CD4-positive, alpha-beta T cell treated with Interleukin-1 beta for 1 hour (primary cell): ENCODE measurements at regions not wholly inside any gene's neighbourhood (a gene's known extent, or its start where the extent isn't known, plus 50 kb on each side); places are given as distances from the start of the nearest gene placed in this dataset.
"Not testable (repeated sequence)": the region's sequence is repeated elsewhere in the genome, so short reads cannot be mapped to it uniquely, and the experiment has no call there.

ENCODE experiments used
- DNase-seq, 2 donors: peaks; one replicate each; pipeline ENCODE4 v3.0.0-alpha.2; 2020 to 2022

GRCh38 chr6:82741996-82742385 is 323.6 kb downstream of the UBE3D start:
- no peak for DNase-seq

DNA sequence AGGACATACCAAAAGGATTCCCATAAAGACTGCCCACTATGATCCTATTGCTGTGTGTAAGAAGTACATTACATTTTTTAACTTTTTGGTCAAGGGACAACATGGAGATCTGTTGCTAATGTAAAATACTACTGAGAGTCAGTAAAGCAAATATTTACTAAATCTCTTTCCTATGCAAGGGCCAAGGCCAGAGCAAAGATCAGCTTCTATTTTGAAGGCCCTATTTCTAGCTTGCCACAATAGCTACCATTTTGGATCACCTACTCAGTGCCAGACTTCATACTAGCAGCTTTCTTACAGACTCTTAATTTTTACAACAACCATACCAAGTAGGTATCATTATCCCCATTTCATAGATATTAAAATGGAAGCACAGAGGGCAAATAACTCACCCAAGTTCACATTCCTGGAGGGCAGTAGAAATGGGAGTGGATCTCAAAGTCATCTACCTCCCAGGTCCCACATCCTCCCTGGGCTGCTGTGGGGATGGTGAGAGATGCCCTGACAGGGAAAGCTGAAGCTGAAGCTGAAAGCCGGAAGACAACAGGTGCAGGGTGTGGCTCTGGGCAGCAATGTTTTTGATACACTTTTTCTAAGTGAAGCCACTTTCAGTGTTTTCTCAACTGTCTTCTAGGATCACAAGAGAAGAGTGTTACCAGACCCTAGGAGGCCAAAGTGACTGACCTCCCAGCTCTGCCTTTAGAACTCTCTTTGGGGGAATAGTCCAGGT is 321.2 kb downstream of the UBE3D start:
- DNase-seq: no peak

DNA sequence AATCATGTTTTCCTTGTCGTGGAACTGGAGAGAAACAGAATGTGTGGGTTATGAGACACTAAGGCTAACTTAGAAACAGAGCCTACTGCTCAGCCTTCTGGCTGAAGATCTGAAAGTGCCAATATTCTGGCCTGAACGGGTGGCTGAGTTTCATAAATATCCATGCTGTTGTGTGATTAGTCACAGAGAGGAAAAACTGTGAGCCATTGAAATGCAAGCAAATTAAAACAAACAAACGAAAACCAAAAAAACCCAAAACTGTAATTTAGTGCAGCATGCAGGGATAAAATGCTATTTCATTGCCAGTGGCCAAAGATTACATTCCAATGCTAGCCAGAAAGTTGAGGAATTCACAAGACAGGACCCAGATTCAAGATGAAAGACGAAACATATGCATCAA is 315.1 kb downstream of the UBE3D start:
- no peak for DNase-seq

GRCh38 chr6:82751718-82752117 is 313.9 kb downstream of the UBE3D start:
- DNase-seq: no peak

GRCh38 chr6:82761674-82762345 is 303.8 kb downstream of the UBE3D start:
- DNase-seq: no peak

GRCh38 chr6:82766476-82766875 is 299.2 kb downstream of the UBE3D start:
- no peak for DNase-seq

DNA sequence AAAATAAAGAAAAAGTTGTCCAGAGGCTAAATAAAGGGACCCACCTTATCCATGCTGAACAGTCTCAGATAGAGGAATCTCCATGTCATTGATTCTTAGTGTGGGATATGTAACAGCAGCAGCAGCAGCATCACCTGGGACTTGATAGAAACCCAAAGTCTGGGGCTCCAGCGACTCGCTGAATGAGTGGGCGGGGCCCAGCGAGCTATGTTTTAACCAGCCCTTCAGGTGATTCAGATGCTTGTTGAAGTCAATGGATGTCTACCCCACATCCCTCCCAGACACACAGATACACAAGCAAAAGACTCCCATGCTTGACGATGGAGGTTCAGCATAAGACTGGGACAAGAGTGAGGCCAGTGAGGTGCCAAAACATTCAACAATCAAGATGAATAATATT is 298.6 kb downstream of the UBE3D start:
- DNase-seq: no peak

- no peak for DNase-seq
Observed at GRCh38 chr6:82767447-82767846, 298.2 kb downstream of the UBE3D start.

DNA sequence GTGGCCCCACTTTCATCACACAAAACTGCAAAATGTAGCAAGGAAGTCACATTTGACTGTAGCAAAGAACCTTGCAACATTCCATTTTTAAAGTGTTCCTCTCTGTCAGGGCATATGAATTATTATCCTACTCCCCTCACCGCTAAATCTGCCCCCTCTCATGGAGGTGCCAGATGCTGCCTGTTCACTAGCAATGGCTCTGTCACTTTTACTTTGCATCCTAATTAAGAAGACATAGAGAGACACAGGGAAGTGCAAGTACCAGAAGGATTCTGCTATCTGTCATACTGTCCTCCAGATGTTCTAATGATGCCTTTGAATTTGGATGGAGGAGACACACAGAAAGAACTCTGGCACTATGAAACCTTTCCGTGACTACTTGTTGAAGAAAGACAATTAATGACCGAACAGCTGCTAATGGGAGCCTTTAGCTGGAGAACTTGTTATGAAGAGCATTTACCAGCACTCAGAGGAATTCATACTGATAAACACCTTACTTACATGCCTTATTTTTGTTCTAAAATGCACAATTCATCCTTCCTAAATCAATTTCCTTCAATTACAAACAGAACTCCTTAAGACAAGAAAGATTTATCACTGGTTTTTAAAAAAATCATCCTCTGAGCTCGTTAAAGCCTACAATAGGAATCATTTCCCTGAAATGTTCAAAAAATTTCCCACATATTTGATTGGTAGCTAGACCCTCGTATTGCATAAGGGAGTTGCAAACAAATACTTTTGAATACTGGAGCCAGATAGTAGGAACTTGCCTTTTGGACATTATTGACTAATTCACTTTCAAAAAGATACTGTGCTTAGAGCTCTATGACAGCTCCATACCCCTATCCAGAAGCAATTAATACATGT is 292.6 kb downstream of the UBE3D start:
- DNase-seq: no peak

GRCh38 chr6:82775361-82775760 is 290.3 kb downstream of the UBE3D start:
- no peak for DNase-seq

DNA sequence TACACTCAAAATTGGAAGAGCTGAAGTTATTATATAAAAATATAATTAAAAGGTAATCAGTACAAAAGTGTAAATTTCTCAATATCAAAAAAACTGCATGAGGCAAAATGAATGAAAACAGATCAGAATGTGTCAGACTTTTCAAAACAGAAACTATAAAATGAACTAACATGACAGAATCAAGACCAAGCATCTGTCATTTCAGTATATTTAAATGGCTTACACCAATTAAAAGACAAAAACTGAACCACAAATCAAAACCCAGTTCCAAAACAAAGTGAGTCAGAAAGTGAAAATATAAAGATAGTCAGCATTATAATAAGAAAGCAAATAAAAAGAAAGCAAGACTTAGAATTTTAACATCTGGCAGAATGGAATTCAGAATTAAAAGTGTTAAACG is 289.7 kb downstream of the UBE3D start:
- DNase-seq: no peak

DNA sequence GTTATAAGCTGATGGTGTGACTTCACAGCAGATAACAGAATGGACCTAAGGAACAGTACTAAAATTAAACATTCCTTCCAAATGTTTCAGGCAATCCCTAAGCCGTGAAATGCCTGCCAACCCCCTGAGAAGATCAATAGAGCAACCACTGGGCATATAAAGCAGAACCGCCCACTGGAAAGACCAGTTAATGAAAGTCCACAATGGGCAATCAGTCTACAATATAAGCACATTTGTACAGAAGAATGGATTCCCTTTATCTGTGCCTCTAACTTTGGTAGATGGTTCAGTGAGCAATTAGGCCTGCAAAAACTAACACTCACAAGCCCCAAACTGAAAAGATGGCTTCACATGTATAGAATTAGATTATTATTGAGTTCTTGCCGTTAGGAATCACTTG is 286.6 kb downstream of the UBE3D start:
- DNase-seq: no peak

DNA sequence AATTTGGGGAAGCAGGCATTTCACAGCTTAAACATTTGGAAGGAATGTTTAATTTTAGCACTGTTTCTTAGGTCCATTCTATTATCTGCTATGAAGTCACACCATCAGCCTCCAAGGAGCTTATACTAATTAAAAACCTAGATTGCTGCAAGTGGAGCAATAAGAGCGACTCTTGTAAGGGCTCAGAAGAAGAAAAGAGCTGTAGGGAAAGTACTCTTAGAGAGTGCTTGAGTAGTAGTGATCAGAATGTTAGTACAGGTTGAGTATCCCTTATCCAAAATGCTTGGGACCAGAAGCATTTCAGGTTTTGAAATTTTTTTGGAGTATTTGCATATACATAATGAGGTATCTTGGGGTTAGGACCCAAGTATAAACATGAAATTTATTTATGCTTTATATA is 285.3 kb downstream of the UBE3D start:
- no peak for DNase-seq

GRCh38 chr6:82781620-82782204 is 283.9 kb downstream of the UBE3D start:
- DNase-seq: no peak

DNA sequence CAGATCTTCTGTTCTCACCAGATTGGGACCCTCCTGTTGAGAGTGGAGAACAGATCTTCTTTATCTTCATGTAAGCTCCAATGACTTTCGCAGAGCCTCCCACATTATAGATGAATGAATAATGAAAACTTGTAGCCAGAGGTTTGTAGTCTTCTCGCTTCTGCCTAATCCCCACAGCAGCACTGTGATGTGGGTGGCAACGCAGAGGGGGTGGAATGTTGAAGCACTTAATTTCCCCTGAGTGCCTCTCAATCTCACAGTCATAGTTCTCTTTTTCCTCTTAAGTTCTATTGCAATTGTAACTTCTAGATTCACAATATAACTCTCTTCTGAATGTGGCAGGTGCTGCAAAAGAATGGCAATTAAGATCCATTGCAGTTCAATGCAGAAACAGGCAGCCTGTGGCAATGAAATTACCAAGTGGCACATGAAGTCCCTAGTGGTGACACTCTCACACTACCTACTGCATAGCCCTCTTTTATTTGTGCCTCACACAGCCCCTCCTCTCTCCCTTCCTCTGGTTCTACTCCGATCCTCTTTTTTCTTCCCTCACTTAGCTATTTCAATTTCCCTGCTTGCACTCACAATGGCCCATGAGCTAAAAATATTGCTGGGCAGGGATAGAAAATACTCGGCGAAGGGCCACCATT is 281.9 kb downstream of the UBE3D start:
- DNase-seq: no peak

- no peak for DNase-seq
Observed at GRCh38 chr6:82785206-82785605, 280.4 kb downstream of the UBE3D start.

DNA sequence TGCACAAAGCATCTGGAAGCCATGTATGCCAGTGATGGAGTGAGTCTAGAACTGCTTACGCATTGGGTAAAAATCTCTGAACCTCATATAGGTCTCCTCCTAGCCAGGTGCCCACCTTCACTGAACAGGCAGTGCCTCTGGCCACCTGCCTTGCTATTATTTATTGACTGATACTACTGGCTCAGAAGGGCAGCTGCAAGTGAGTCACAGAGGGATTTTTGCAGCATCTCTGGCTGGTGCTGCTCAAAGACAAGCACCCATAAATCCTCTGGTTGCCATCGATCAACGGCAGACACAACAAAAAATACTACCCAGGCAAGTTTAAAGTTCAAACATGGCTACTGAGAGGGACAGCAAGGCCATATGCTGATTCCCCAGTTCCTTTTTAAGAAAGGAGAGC is 279.4 kb downstream of the UBE3D start:
- no peak for DNase-seq

- DNase-seq: no peak
Observed at GRCh38 chr6:82795940-82796339, 269.7 kb downstream of the UBE3D start.

DNA sequence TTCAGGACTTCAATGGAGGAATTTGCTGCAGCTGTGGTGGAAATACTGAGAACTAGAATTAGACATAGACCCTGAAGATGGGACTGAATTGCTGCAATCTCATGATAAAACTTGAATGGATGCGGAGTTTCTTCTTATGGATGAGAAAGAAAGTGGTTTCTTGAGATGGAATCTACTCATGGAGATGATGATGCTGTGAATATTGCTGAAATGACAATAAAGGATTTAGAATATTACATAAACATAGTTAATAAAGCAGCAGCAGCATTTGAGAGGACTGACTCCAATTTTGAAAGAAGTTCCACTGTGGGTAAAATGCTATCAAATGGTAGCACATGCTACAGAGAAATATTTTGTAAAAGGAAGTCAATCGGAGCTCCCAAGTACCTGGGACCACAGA is 264.6 kb downstream of the UBE3D start:
- DNase-seq: no peak

- not testable (repeated sequence) for DNase-seq
Observed at GRCh38 chr6:82816243-82816642, 249.4 kb downstream of the UBE3D start.

GRCh38 chr6:82818727-82819126 is 246.9 kb downstream of the UBE3D start:
- DNase-seq: no peak

DNA sequence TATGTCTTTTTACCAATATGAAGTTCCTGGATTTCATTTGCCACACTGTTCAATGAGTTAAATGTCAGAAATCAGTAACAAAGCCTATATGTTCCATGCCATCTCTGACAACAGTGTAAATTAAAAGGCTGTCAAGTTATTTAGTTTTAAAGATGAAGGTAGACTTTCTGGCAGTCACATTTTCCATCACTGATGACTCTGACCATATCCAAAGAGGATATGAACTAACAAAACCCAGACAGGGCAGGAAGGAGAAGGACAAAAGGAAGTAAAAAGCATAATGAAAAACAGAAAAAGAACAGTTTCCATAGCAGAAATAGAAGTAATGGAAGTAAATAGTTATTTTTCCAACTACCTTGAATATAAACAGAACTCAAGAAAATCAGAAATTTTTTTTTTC is 242.3 kb downstream of the UBE3D start:
- DNase-seq: no peak

- DNase-seq: no peak
Observed at GRCh38 chr6:82832811-82833210, 232.8 kb downstream of the UBE3D start.
